ENCODE measurements at regions not wholly inside any gene's neighbourhood (a gene's known extent, or its start where the extent isn't known, plus 50 kb on each side); places are given as distances from the start of the nearest gene placed in this dataset.

- H3K4me2 ChIP-seq (ENCODE audit: insufficient read depth in 1 of 2, low read depth in 2 of 2, low read length in 2 of 2) = no peak overlapping the region
- no peak overlapping the region for H3K4ac ChIP-seq (replicated peaks; ENCODE audit: insufficient read length, low read depth, low read length)
- H4K8ac ChIP-seq (ENCODE audit: extremely low read depth, insufficient read depth, low read length) = no peak overlapping the region
- WGBS, 2 experiments (ENCODE audit: extremely low coverage in 1 of 2, insufficient coverage in 1 of 2, insufficient read length in 1 of 2, insufficient replicate concordance in 2 of 2, low coverage in 1 of 2, low lambda C conversion rate in 2 of 2, missing lambda C conversion rate in 1 of 2) = 98% methylated on average over 4 of the region's 4 CpGs; no CpG with 5 or more reads in 1 of the 2 experiments
- POLR2A ChIA-PET (ENCODE audit: partially characterized antibody) = no interaction called here
- no peak overlapping the region for H3K56ac ChIP-seq (replicated peaks; ENCODE audit: insufficient read length, low read depth, low read length)
- H2BK20ac ChIP-seq (ENCODE audit: low read length) = no peak overlapping the region
- H3K27ac ChIP-seq (ENCODE audit: low read depth, low read length) = no peak overlapping the region
- no peaks in the 10 kb centered on the region for H3K79me1 ChIP-seq (ENCODE audit: low read depth, low read length)
- no peak overlapping the region for H2AFZ ChIP-seq (ENCODE audit: low read length)
- H4K20me1 ChIP-seq (replicated peaks in 1 of 2; ENCODE audit: control insufficient read depth in 1 of 2, insufficient read depth in 2 of 2, low read length in 2 of 2) = no peaks in the 10 kb centered on the region
- H4K5ac ChIP-seq (ENCODE audit: insufficient read length, low read depth, low read length) = no peak overlapping the region
- H3K4me1 ChIP-seq (replicated peaks in 1 of 4; ENCODE audit: control insufficient read depth in 3 of 4, insufficient read depth in 4 of 4, low read length in 3 of 4) = no peaks in the 10 kb centered on the region
- no peak overlapping the region for H2BK5ac ChIP-seq (ENCODE audit: low read depth, low read length)
- no peaks in the 10 kb centered on the region for H3K79me2 ChIP-seq (ENCODE audit: control insufficient read depth in 1 of 2, insufficient read depth in 2 of 2, low read length in 2 of 2)
- H3K36me3 ChIP-seq (ENCODE audit: control insufficient read depth in 2 of 4, insufficient read depth in 4 of 4, low read length in 3 of 4) = no peaks in the 10 kb centered on the region
- FAIRE-seq = no peak
- H2BK15ac ChIP-seq (ENCODE audit: low read length) = no peak overlapping the region
- no peak overlapping the region for H3K14ac ChIP-seq (ENCODE audit: insufficient read length)
- H3K4me3 ChIP-seq (ENCODE audit: extremely low read depth in 1 of 4, insufficient read depth in 2 of 4, low read depth in 3 of 4, low read length in 4 of 4) = no peak overlapping the region
- no peak overlapping the region for H3K9ac ChIP-seq (replicated peaks in 1 of 4; ENCODE audit: extremely low read depth in 1 of 4, low read depth in 3 of 4, low read length in 3 of 4)
- H2BK12ac ChIP-seq (ENCODE audit: low read depth, low read length) = no peak overlapping the region
- CTCF ChIA-PET (ENCODE audit: partially characterized antibody) = no interaction called here
- H3K27me3 ChIP-seq (replicated peaks in 1 of 4; ENCODE audit: control insufficient read depth in 3 of 4, extremely low read depth in 1 of 4, insufficient read depth in 3 of 4, low read length in 3 of 4) = no peaks in the 10 kb centered on the region
- no peaks in the 10 kb centered on the region for H3K9me3 ChIP-seq (ENCODE audit: insufficient read depth in 2 of 2, low read depth in 1 of 2, low read length in 1 of 2)
- H2BK120ac ChIP-seq (replicated peaks; ENCODE audit: low read depth, low read length) = no peak overlapping the region
- no peaks in the 10 kb centered on the region for H3K23me2 ChIP-seq (ENCODE audit: low read depth, low read length)
- no peak overlapping the region for H3K23ac ChIP-seq (ENCODE audit: insufficient read length)
- H3K18ac ChIP-seq (ENCODE audit: extremely low read depth, low read length) = no peak overlapping the region
- no peak overlapping the region for H4K91ac ChIP-seq (replicated peaks; ENCODE audit: insufficient read length, low read length)
- no peak overlapping the region for H2AK5ac ChIP-seq (ENCODE audit: low read depth, low read length)
- no peak for DNase-seq (ENCODE audit: low read depth in 1 of 2, low spot score in 2 of 2)
- TF ChIP-seq USF2 (IDR thresholded peaks at IDR 0.05; ENCODE audit: low read length) (no peak), HDAC6 (IDR thresholded peaks at IDR 0.05; ENCODE audit: low read depth, low read length) (no peak), CBX8 (IDR thresholded peaks at IDR 0.05; ENCODE audit: borderline replicate concordance, low read depth, low read length) (no peak), RAD21 (IDR thresholded peaks at IDR 0.05 in 1 of 2, conservative IDR thresholded peaks at IDR 0.05 in 1 of 2; ENCODE audit: low read depth in 2 of 2, low read length in 2 of 2) (no peak), CTCF (IDR thresholded peaks at IDR 0.05; ENCODE audit: control extremely low read depth in 1 of 3, insufficient read depth in 1 of 3, low read depth in 1 of 3, low read length in 3 of 3) (no peak), E2F6 (IDR thresholded peaks at IDR 0.05) (no peak), GABPA (IDR thresholded peaks at IDR 0.05; ENCODE audit: borderline replicate concordance, insufficient read depth, low read length) (no peak), TCF12 (IDR thresholded peaks at IDR 0.05; ENCODE audit: low read depth, low read length) (no peak), PHF8 (conservative IDR thresholded peaks at IDR 0.05; ENCODE audit: low read depth, low read length) (no peak), POLR2A (IDR thresholded peaks at IDR 0.05; ENCODE audit: control extremely low read depth in 1 of 2, low read depth in 2 of 2, low read length in 2 of 2) (no peak), ASH2L (IDR thresholded peaks at IDR 0.05; ENCODE audit: low read length) (no peak)
Measured at GRCh38 chr4:10811991-10812390, 127.4 kb upstream of the CLNK start.

Data from H1 (cell line).